Keratinocyte (primary cell): ENCODE measurements at regions not wholly inside any gene's neighbourhood (a gene's known extent, or its start where the extent isn't known, plus 50 kb on each side); places are given as distances from the start of the nearest gene placed in this dataset.

Experiments
- CTCF ChIP-seq, 3 experiments: IDR thresholded peaks in 1 of 3; conservative IDR thresholded peaks in 1 of 3; optimal IDR thresholded peaks in 1 of 3; 2 replicates in 2 of 3; 3 replicates in 1 of 3; pipeline versions ENCODE3 to v1.5.1; 2011; ENCODE audit warnings: low read length in 3 of 3, mild to moderate bottlenecking in 3 of 3, moderate library complexity in 2 of 3, control low read depth in 1 of 3, inconsistent platforms in 1 of 3; ENCODE audit not compliant: insufficient read depth in 2 of 3; ENCODE audit errors: extremely low read depth in 1 of 3
- EZH2 ChIP-seq: IDR thresholded peaks from one replicate; pipeline ENCODE4 v1.6.1; 2012; ENCODE audit warnings: inconsistent platforms, mild to moderate bottlenecking, low read length, moderate library complexity

DNA sequence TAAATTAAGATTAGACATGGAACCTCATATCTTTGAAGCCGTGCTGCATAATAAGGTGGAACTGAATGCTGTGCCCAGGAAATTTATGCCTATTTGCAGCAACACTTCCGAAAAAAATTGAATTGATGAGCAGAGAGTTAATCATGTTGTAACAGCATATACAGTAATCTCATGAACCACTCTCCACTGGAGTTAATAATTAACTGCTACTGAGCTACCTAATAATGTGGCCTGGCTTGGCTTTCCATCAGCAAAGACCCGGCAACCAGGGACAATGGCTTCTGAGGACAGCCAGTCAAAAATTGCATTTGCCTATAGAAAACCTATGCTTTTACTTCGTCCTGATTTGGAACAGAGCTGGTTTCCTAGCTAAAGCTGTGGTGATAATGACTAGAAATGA, 63.8 kb upstream of the GATB start:
- no peak for TF ChIP-seq CTCF (optimal IDR thresholded peaks at IDR 0.05 in 1 of 3, IDR thresholded peaks at IDR 0.05 in 1 of 3, conservative IDR thresholded peaks at IDR 0.05 in 1 of 3; ENCODE audit: extremely low read depth in 1 of 3, insufficient read depth in 2 of 3, low read length in 3 of 3)
- TF ChIP-seq EZH2: no peak
